ENCODE measurements at regions not wholly inside any gene's neighbourhood (a gene's known extent, or its start where the extent isn't known, plus 50 kb on each side); places are given as distances from the start of the nearest gene placed in this dataset.

- TF ChIP-seq ZNF549 (tag by site-specific recombination; IDR thresholded peaks at IDR 0.05): no peak
- TF ChIP-seq CTCF (tag by site-specific recombination; IDR thresholded peaks at IDR 0.05): no peak
Measured at GRCh38 chrX:6852121-6852520, 295.4 kb upstream of the STS start.
